ENCODE measurements at regions not wholly inside any gene's neighbourhood (a gene's known extent, or its start where the extent isn't known, plus 50 kb on each side); places are given as distances from the start of the nearest gene placed in this dataset.

- no peak for FAIRE-seq
These were observed 541.9 kb upstream of the CELF2 start for GRCh38 chr10:10475812-10476211.

GRCh38 chr10:10477844-10478243 lies 539.8 kb upstream of the CELF2 start:
- FAIRE-seq = no peak

- FAIRE-seq = no peak
These were observed 538.2 kb upstream of the CELF2 start for GRCh38 chr10:10479465-10479864.

GRCh38 chr10:10482613-10483012 lies 535.1 kb upstream of the CELF2 start:
- FAIRE-seq = no peak

- no peak for FAIRE-seq
These were observed 528.6 kb upstream of the CELF2 start for GRCh38 chr10:10489076-10489475.

GRCh38 chr10:10489805-10490571 lies 527.7 kb upstream of the CELF2 start:
- FAIRE-seq = no peak

- FAIRE-seq = no peak
These were observed 527.1 kb upstream of the CELF2 start for GRCh38 chr10:10490581-10490980.

GRCh38 chr10:10492420-10492819 lies 525.3 kb upstream of the CELF2 start:
- no peak for FAIRE-seq

- no peak for FAIRE-seq
These were observed 523.8 kb upstream of the CELF2 start for GRCh38 chr10:10493833-10494232.

GRCh38 chr10:10497245-10497644 lies 520.4 kb upstream of the CELF2 start:
- FAIRE-seq = no peak

GRCh38 chr10:10498781-10499180 lies 518.9 kb upstream of the CELF2 start:
- FAIRE-seq = no peak

GRCh38 chr10:10499839-10500238 lies 517.8 kb upstream of the CELF2 start:
- FAIRE-seq = no peak

GRCh38 chr10:10500937-10501336 lies 516.7 kb upstream of the CELF2 start:
- FAIRE-seq = no peak

GRCh38 chr10:10503772-10504171 lies 513.9 kb upstream of the CELF2 start:
- no peak for FAIRE-seq

- FAIRE-seq = no peak
These were observed 509.5 kb upstream of the CELF2 start for GRCh38 chr10:10508211-10508610.

GRCh38 chr10:10510179-10510578 lies 507.5 kb upstream of the CELF2 start:
- no peak for FAIRE-seq

GRCh38 chr10:10513067-10513466 lies 504.6 kb upstream of the CELF2 start:
- FAIRE-seq = no peak

GRCh38 chr10:10513898-10514297 lies 503.8 kb upstream of the CELF2 start:
- FAIRE-seq = no peak

- FAIRE-seq = no peak
These were observed 502.9 kb upstream of the CELF2 start for GRCh38 chr10:10514797-10515196.

- no peak for FAIRE-seq
These were observed 502.0 kb upstream of the CELF2 start for GRCh38 chr10:10515479-10516204.

- no peak for FAIRE-seq
These were observed 501.1 kb upstream of the CELF2 start for GRCh38 chr10:10516346-10517130.

GRCh38 chr10:10517866-10518265 lies 499.8 kb upstream of the CELF2 start:
- no peak for FAIRE-seq

GRCh38 chr10:10519674-10520073 lies 498.0 kb upstream of the CELF2 start:
- FAIRE-seq = no peak
